OCI-LY3 (cell line): ENCODE measurements at regions not wholly inside any gene's neighbourhood (a gene's known extent, or its start where the extent isn't known, plus 50 kb on each side); places are given as distances from the start of the nearest gene placed in this dataset.

Experiments
- EZH2phosphoT487 ChIP-seq: fragments of 200-600 bp; shearing (Covaris generic); IDR thresholded peaks from 2 replicates; pipeline ENCODE4 v1.6.1; 2018; ENCODE audit warnings: antibody characterized with exemption, mixed run types, low read depth
- TF ChIP-seq, protein P1 (sequence below): fragments of 200-600, 300-600 bp; sonication (generic); IDR thresholded peaks from 2 replicates; pipeline ENCODE4 v1.5.1; 2014; ENCODE audit warnings: antibody characterized with exemption, low read length, low read depth

DNA sequence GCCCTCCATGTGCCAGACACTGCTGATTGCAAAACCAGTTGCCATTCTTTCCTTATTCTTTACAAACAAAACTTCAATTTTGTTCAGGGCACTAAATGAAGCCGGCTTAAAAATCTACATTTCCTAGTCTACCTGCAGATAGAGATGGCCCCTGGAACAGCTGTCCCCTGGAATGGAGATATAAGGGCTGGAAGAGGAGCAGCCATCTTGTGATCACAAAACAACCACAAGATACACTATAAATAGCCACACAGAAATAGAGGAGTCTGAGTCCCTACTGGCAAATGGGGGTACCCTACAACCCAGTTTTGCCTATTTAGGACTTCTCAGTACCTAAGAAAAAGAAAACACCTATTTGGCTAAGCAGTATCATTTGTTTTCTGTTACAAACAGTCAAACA, 115.9 kb upstream of the BEND6 start:
- TF ChIP-seq, protein P1, sequence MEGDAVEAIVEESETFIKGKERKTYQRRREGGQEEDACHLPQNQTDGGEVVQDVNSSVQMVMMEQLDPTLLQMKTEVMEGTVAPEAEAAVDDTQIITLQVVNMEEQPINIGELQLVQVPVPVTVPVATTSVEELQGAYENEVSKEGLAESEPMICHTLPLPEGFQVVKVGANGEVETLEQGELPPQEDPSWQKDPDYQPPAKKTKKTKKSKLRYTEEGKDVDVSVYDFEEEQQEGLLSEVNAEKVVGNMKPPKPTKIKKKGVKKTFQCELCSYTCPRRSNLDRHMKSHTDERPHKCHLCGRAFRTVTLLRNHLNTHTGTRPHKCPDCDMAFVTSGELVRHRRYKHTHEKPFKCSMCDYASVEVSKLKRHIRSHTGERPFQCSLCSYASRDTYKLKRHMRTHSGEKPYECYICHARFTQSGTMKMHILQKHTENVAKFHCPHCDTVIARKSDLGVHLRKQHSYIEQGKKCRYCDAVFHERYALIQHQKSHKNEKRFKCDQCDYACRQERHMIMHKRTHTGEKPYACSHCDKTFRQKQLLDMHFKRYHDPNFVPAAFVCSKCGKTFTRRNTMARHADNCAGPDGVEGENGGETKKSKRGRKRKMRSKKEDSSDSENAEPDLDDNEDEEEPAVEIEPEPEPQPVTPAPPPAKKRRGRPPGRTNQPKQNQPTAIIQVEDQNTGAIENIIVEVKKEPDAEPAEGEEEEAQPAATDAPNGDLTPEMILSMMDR: no peak
- no peak for TF ChIP-seq EZH2phosphoT487
